A673 (cell line): ENCODE measurements at regions not wholly inside any gene's neighbourhood (a gene's known extent, or its start where the extent isn't known, plus 50 kb on each side); places are given as distances from the start of the nearest gene placed in this dataset.

Experiments used
- BruUV-seq: library from RNA; stranded (reverse); fragments of 400-500 nt; replicated peaks from 2 replicates; lab custom pipeline; 2021; lab: Mats Ljungman, UMichigan
- CTCF ChIA-PET: fragments of 300-600 bp; sonication (Branson Sonifier 250); formaldehyde crosslinking; loops from one replicate; lab custom pipeline; 2022; ENCODE audit warnings: antibody characterized with exemption; lab: Charles Lee
- POLR2A ChIA-PET: fragments of 300-600 bp; sonication (Branson Sonifier 250); formaldehyde crosslinking; loops from one replicate; lab custom pipeline; 2022; ENCODE audit warnings: antibody characterized with exemption; ENCODE audit not compliant: low non-redundant PET; lab: Charles Lee
- DNase-seq: peaks from one replicate; pipeline ENCODE4 v3.0.0-alpha.2; 2015; ENCODE audit warnings: low spot score
- H3K27ac ChIP-seq: fragments of 200-600 bp; sonication (generic); 2 replicates; pipeline ENCODE4 v1.5.1; 2016; ENCODE audit warnings: mixed run types, low read depth, mild to moderate bottlenecking, mixed read lengths, antibody characterized with exemption, low read length; ENCODE audit not compliant: poor library complexity, severe bottlenecking
- H3K27me3 ChIP-seq: fragments of 200-600 bp; sonication (generic); replicated peaks from 2 replicates; pipeline ENCODE4 v1.6.1; 2017; ENCODE audit warnings: mixed run types, low read depth, mild to moderate bottlenecking, mixed read lengths, antibody characterized with exemption, low read length; ENCODE audit not compliant: insufficient read depth, poor library complexity
- H3K36me3 ChIP-seq: fragments of 200-600 bp; sonication (generic); 2 replicates; pipeline ENCODE4 v1.6.1; 2016; ENCODE audit warnings: mixed run types, mild to moderate bottlenecking, mixed read lengths, antibody characterized with exemption, low read length; ENCODE audit not compliant: insufficient read depth, poor library complexity, severe bottlenecking
- H3K4me1 ChIP-seq: fragments of 200-600 bp; sonication (generic); 2 replicates; pipeline ENCODE4 v1.6.1; 2017; ENCODE audit warnings: mixed run types, mild to moderate bottlenecking, mixed read lengths, antibody characterized with exemption, low read length; ENCODE audit not compliant: insufficient read depth, poor library complexity, severe bottlenecking
- H3K4me3 ChIP-seq: fragments of 200-600 bp; sonication (generic); 2 replicates; pipeline ENCODE4 v1.5.1; 2016; ENCODE audit warnings: low read depth, mixed run types, mild to moderate bottlenecking, mixed read lengths, low read length; ENCODE audit not compliant: poor library complexity, severe bottlenecking
- H3K9me3 ChIP-seq: fragments of 200-600 bp; sonication (generic); 2 replicates; pipeline ENCODE4 v1.6.1; 2016; ENCODE audit warnings: mixed run types, low read depth, mild to moderate bottlenecking, mixed read lengths, antibody characterized with exemption, low read length; ENCODE audit not compliant: poor library complexity, severe bottlenecking
- CTCF ChIP-seq: fragments of 300-800, 200-600 bp; sonication (generic); conservative IDR thresholded peaks from 2 replicates; pipeline ENCODE4 v1.5.1; 2017; ENCODE audit warnings: low read depth, mild to moderate bottlenecking, antibody characterized with exemption, low read length, moderate library complexity, mixed read lengths
- EZH2 ChIP-seq: fragments of 200-600 bp; sonication (generic); IDR thresholded peaks from 2 replicates; pipeline ENCODE4 v1.6.1; 2017; ENCODE audit warnings: borderline replicate concordance, low read depth, mild to moderate bottlenecking, mixed read lengths, antibody characterized with exemption, low read length; ENCODE audit not compliant: poor library complexity, severe bottlenecking
- intact Hi-C: fragments of 100-400 bp; cut with micrococcal nuclease; formaldehyde crosslinking; loops from one replicate; pipeline ENCODE4 v1.10.0; 2022; ENCODE audit not compliant: unreplicated experiment

- DNase-seq: no peak
- intact Hi-C loops: no loop called here
- CTCF ChIA-PET: no interaction called here
- POLR2A ChIA-PET: no interaction called here
- no peaks in the 10 kb centered on the region for H3K36me3 ChIP-seq
- H3K4me1 ChIP-seq: no peaks in the 10 kb centered on the region
- no TSS peak for BruUV-seq
- TF ChIP-seq EZH2 (no peak), CTCF (no peak)
- no peaks in the 10 kb centered on the region for H3K27me3 ChIP-seq
- H3K27ac ChIP-seq: no peak overlapping the region
- H3K4me3 ChIP-seq: no peak overlapping the region
- no peaks in the 10 kb centered on the region for H3K9me3 ChIP-seq
Observed at GRCh38 chr1:165034136-165034809, 322.2 kb downstream of the LMX1A start.

- Histone ChIP-seq H3K4me1 (no peaks in the 10 kb centered on the region), H3K4me3 (no peak overlapping the region), H3K36me3 (no peaks in the 10 kb centered on the region), H3K27me3 (no peaks in the 10 kb centered on the region), H3K27ac (no peak overlapping the region), H3K9me3 (no peaks in the 10 kb centered on the region)
- POLR2A ChIA-PET: no interaction called here
- no TSS peak for BruUV-seq
- TF ChIP-seq EZH2: no peak
- TF ChIP-seq CTCF: no peak
- CTCF ChIA-PET: no interaction called here
- intact Hi-C loops: no loop called here
- no peak for DNase-seq
Observed at GRCh38 chr1:165031001-165031400, 325.5 kb downstream of the LMX1A start.

GRCh38 chr1:165025805-165026204 is 330.7 kb downstream of the LMX1A start:
- Histone ChIP-seq H3K4me3 (no peak overlapping the region), H3K9me3 (no peaks in the 10 kb centered on the region), H3K27me3 (no peaks in the 10 kb centered on the region), H3K36me3 (no peaks in the 10 kb centered on the region), H3K4me1 (no peaks in the 10 kb centered on the region), H3K27ac (no peak overlapping the region)
- intact Hi-C loops: no loop called here
- BruUV-seq: no TSS peak
- CTCF ChIA-PET: no interaction called here
- POLR2A ChIA-PET: no interaction called here
- DNase-seq: no peak
- TF ChIP-seq EZH2: no peak
- TF ChIP-seq CTCF: no peak
